Nephron progenitor cell (in vitro differentiated cells): ENCODE measurements at regions not wholly inside any gene's neighbourhood (a gene's known extent, or its start where the extent isn't known, plus 50 kb on each side); places are given as distances from the start of the nearest gene placed in this dataset.
"Not testable (repeated sequence)": the region's sequence is repeated elsewhere in the genome, so short reads cannot be mapped to it uniquely, and the experiment has no call there.

Experiments
- DNase-seq: peaks from one replicate; pipeline ENCODE4 v3.0.0; 2021
- H3K27ac Mint-ChIP-seq: 2 replicates; pipeline ENCODE4 v1.8.0; 2021; ENCODE audit warnings: mild to moderate bottlenecking, moderate library complexity, mixed read lengths
- H3K27me3 Mint-ChIP-seq: 2 replicates; pipeline ENCODE4 v1.8.0; 2021; ENCODE audit warnings: mild to moderate bottlenecking, low read depth, mixed read lengths; ENCODE audit not compliant: poor library complexity
- H3K36me3 Mint-ChIP-seq: 2 replicates; pipeline ENCODE4 v1.8.0; 2021; ENCODE audit warnings: low read depth, mixed read lengths
- H3K4me1 Mint-ChIP-seq: 2 replicates; pipeline ENCODE4 v1.8.0; 2021; ENCODE audit warnings: mixed read lengths
- H3K4me3 Mint-ChIP-seq: 2 replicates; pipeline ENCODE4 v1.8.0; 2021; ENCODE audit warnings: mild to moderate bottlenecking, moderate library complexity, mixed read lengths
- H3K9me3 Mint-ChIP-seq: 2 replicates; pipeline ENCODE4 v1.8.0; 2021; ENCODE audit warnings: mild to moderate bottlenecking, moderate library complexity, mixed read lengths
- TF ChIP-seq, protein P1 (sequence below): fragments of 200-600 bp; sonication (generic); IDR thresholded peaks from 2 replicates; pipeline ENCODE4 v1.5.0; 2021; ENCODE audit warnings: antibody characterized with exemption

DNA sequence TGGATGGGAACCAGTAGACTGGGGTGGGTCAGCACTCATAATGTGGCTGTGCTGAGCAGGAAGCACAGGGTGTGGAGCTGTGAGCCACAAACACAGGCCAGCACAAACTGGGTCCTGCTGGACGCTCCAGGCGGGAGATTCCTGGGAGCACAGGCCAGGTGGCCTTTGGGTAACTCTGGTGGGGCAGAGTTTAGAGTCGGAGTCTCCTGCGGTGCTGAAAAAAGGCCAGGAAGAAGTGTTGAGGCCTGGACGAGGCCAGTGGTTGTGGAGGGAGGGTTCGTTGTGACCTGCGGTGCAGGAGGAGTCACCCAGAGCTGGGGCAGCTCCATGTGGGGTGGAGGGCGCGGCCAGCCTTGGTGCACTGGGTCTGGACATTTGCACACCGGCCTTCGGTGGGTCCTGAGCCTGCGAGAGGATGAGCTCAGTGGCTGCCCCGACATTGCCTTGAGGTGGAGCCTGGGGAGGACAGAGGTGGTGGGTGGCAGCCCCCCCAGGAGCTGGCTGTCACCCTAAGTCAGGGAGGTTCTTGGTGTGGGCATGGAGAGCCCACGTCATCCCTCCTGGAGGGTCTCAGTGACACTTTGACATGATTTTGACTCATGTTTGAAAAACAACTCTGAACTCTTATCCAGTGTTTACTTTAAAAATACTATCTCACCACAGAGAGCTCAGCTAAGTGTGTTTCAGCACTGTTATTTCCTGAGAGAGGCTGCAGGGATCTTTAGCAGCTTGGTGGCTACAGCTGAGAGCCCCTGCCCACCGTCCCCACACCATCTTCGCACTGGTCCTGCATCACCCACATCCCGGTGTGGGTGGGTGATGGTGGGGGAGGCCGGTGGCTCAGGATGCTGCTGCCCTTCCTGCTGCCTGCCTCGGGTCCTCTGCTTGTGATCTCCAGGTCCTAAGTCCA is 98.7 kb downstream of the NPIPB11 start:
- no peaks in the 10 kb centered on the region for H3K9me3 Mint-ChIP-seq
- TF ChIP-seq, protein P1, sequence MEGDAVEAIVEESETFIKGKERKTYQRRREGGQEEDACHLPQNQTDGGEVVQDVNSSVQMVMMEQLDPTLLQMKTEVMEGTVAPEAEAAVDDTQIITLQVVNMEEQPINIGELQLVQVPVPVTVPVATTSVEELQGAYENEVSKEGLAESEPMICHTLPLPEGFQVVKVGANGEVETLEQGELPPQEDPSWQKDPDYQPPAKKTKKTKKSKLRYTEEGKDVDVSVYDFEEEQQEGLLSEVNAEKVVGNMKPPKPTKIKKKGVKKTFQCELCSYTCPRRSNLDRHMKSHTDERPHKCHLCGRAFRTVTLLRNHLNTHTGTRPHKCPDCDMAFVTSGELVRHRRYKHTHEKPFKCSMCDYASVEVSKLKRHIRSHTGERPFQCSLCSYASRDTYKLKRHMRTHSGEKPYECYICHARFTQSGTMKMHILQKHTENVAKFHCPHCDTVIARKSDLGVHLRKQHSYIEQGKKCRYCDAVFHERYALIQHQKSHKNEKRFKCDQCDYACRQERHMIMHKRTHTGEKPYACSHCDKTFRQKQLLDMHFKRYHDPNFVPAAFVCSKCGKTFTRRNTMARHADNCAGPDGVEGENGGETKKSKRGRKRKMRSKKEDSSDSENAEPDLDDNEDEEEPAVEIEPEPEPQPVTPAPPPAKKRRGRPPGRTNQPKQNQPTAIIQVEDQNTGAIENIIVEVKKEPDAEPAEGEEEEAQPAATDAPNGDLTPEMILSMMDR, result no peak
- H3K4me3 Mint-ChIP-seq, result no peak overlapping the region
- H3K36me3 Mint-ChIP-seq, result no peaks in the 10 kb centered on the region
- DNase-seq, result no peak
- peaks cover 62% of the 10 kb centered on the region for H3K4me1 Mint-ChIP-seq
- peaks cover 7% of the 10 kb centered on the region for H3K27me3 Mint-ChIP-seq
- H3K27ac Mint-ChIP-seq, result no peak overlapping the region

- H3K27me3 Mint-ChIP-seq, result peaks cover 7% of the 10 kb centered on the region
- TF ChIP-seq, protein P1, result no peak
- peaks cover 59% of the 10 kb centered on the region for H3K4me1 Mint-ChIP-seq
- H3K9me3 Mint-ChIP-seq, result no peaks in the 10 kb centered on the region
- peak overlapping the region; percentile 36 for H3K27ac Mint-ChIP-seq
- no peak for DNase-seq
- H3K4me3 Mint-ChIP-seq, result no peak overlapping the region
- no peaks in the 10 kb centered on the region for H3K36me3 Mint-ChIP-seq
Observed at GRCh38 chr16:29306943-29307597, 99.4 kb downstream of the NPIPB11 start.

GRCh38 chr16:29306201-29306600 is 100.3 kb downstream of the NPIPB11 start:
- Mint-ChIP-seq H3K9me3 (no peaks in the 10 kb centered on the region), H3K4me1 (peaks cover 52% of the 10 kb centered on the region), H3K27ac (peak overlapping the region; percentile 54), H3K4me3 (no peak overlapping the region), H3K36me3 (no peaks in the 10 kb centered on the region), H3K27me3 (peaks cover 5% of the 10 kb centered on the region)
- TF ChIP-seq, protein P1, result no peak
- no peak for DNase-seq

DNA sequence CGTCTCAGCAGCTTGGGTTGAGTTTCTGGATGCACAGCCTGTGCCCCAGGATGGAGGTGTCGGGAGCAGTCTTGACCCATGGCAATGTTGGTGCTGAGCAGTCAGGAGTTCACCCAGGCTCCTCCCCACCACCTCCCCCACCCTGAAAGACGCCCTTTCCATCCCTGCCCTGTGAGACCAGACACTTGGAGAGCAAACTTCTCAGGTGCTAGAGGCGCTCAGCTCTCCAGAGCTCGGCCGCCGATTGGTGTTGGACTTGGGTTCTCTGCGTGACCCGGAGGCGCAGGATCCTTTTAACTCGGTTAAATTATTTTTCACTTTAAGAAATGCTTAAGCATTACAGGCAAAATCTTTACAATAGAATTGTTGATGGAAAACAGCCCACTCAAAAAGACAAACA is 101.5 kb downstream of the NPIPB11 start:
- H3K27ac Mint-ChIP-seq, DNase-seq, H3K36me3 Mint-ChIP-seq, H3K9me3 Mint-ChIP-seq, H3K4me3 Mint-ChIP-seq, H3K27me3 Mint-ChIP-seq: not testable (repeated sequence)
- H3K4me1 Mint-ChIP-seq, result peaks cover 51% of the 10 kb centered on the region

DNA sequence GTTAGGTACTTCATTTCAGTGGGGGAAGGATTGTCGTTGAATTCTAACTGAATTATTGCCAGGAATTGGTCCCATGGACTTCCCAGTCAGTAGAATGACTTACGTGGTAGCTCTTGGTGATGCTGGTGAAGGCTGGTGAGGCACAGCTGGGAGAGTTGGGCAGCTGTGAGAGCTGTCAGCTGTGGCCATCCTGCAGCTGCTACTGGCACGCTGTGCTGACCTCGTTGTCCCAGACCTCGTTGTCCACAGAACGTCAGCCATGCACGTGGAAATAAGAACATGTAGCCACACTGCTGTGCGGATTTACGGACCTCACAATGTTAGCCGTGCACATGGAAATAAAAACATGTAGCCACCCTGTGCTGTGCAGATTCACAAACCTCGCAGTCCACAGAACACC is 102.3 kb downstream of the NPIPB11 start:
- TF ChIP-seq, protein P1, result no peak
- H3K27me3 Mint-ChIP-seq, result no peaks in the 10 kb centered on the region
- no peaks in the 10 kb centered on the region for H3K36me3 Mint-ChIP-seq
- H3K4me3 Mint-ChIP-seq, result no peak overlapping the region
- H3K27ac Mint-ChIP-seq, result no peak overlapping the region
- H3K9me3 Mint-ChIP-seq, result no peaks in the 10 kb centered on the region
- H3K4me1 Mint-ChIP-seq, result peaks cover 51% of the 10 kb centered on the region
- DNase-seq, result no peak

- Mint-ChIP-seq H3K27ac (no peak overlapping the region), H3K36me3 (no peaks in the 10 kb centered on the region), H3K27me3 (peaks cover 4% of the 10 kb centered on the region), H3K9me3 (no peaks in the 10 kb centered on the region), H3K4me1 (peaks cover 51% of the 10 kb centered on the region), H3K4me3 (no peak overlapping the region)
- TF ChIP-seq, protein P1, result no peak
- no peak for DNase-seq
Observed at GRCh38 chr16:29303520-29303919, 103.0 kb downstream of the NPIPB11 start.
